Transverse colon (tissue), 4 donors: ENCODE measurements at regions not wholly inside any gene's neighbourhood (a gene's known extent, or its start where the extent isn't known, plus 50 kb on each side); places are given as distances from the start of the nearest gene placed in this dataset.

Experiments used
- CTCF ChIP-seq, 5 experiments: fragments of 200-600 bp in 3 of 5; fragments of 450-650 bp in 2 of 5; sonication (generic) in 3 of 5; IDR thresholded peaks; 1 replicate in 2 of 5; 2 replicates in 3 of 5; pipeline ENCODE4 v1.5.1; 2016 to 2017; ENCODE audit warnings: antibody characterized with exemption in 5 of 5, inconsistent platforms in 3 of 5, mild to moderate bottlenecking in 2 of 5, moderate library complexity in 1 of 5
- POLR2A ChIP-seq: fragments of 450-650 bp; IDR thresholded peaks from one replicate; pipeline ENCODE4 v1.6.1; 2016; ENCODE audit warnings: antibody characterized with exemption, mild to moderate bottlenecking, moderate library complexity
- POLR2AphosphoS5 ChIP-seq, 3 donors: sonication (generic); formaldehyde crosslinking; IDR thresholded peaks; one replicate each; pipeline ENCODE4 v1.6.1; 2016; ENCODE audit warnings: antibody characterized with exemption in 3 of 3

- TF ChIP-seq POLR2A = no peak
- TF ChIP-seq CTCF (IDR thresholded peaks at IDR 0.05) = no peak
- TF ChIP-seq POLR2AphosphoS5 (IDR thresholded peaks at IDR 0.05) = no peak
These were observed 124.2 kb upstream of the LYPLAL1 start for GRCh38 chr1:219049501-219049900.
